Activated CD4-positive, alpha-beta T cell treated with anti-CD3 and anti-CD28 coated beads, Interleukin-2, amount 10 ng/mL, durations not matched to agents 7 days and 5 days (primary cell): ENCODE measurements at regions not wholly inside any gene's neighbourhood (a gene's known extent, or its start where the extent isn't known, plus 50 kb on each side); places are given as distances from the start of the nearest gene placed in this dataset.

Experiments used
- CTCF ChIA-PET: fragments of 350-600 bp; sonication (Branson Sonifier 250); formaldehyde crosslinking; loops from one replicate; lab custom pipeline; 2021; ENCODE audit warnings: antibody characterized with exemption; lab: Charles Lee
- POLR2A ChIA-PET: fragments of 350-600 bp; sonication (Branson Sonifier 250); formaldehyde crosslinking; loops from one replicate; lab custom pipeline; 2021; ENCODE audit warnings: antibody characterized with exemption; lab: Charles Lee
- DNase-seq: peaks from one replicate; pipeline ENCODE4 v3.0.0-alpha.2; 2020
- H3K27ac Mint-ChIP-seq: one replicate; pipeline ENCODE4 v1.8.0; 2021; ENCODE audit warnings: mild to moderate bottlenecking, moderate library complexity, mixed read lengths
- H3K27me3 Mint-ChIP-seq: one replicate; pipeline ENCODE4 v1.8.0; 2021; ENCODE audit warnings: mixed read lengths
- H3K36me3 Mint-ChIP-seq: one replicate; pipeline ENCODE4 v1.8.0; 2021; ENCODE audit warnings: low read depth, mixed read lengths
- H3K4me1 Mint-ChIP-seq: one replicate; pipeline ENCODE4 v1.8.0; 2021; ENCODE audit warnings: mixed read lengths
- H3K4me3 Mint-ChIP-seq: one replicate; pipeline ENCODE4 v1.8.0; 2021; ENCODE audit warnings: mild to moderate bottlenecking, moderate library complexity, mixed read lengths
- H3K9me3 Mint-ChIP-seq: one replicate; pipeline ENCODE4 v1.8.0; 2021; ENCODE audit warnings: mixed read lengths

GRCh38 chr2:172334988-172335387, 92.4 kb upstream of the ITGA6 start:
- Mint-ChIP-seq H3K36me3 (no peaks in the 10 kb centered on the region), H3K4me1 (peaks cover 11% of the 10 kb centered on the region), H3K4me3 (no peak overlapping the region), H3K27me3 (no peaks in the 10 kb centered on the region), H3K27ac (no peak overlapping the region), H3K9me3 (no peaks in the 10 kb centered on the region)
- ChIA-PET CTCF (no interaction called here), POLR2A (no interaction called here)
- no peak for DNase-seq

- CTCF ChIA-PET, result no interaction called here
These were observed 91.7 kb upstream of the ITGA6 start for GRCh38 chr2:172335736-172336135.

GRCh38 chr2:172336681-172337080, 90.7 kb upstream of the ITGA6 start:
- H3K27me3 Mint-ChIP-seq, result no peaks in the 10 kb centered on the region
- H3K9me3 Mint-ChIP-seq, result no peaks in the 10 kb centered on the region
- no peak overlapping the region for H3K4me3 Mint-ChIP-seq
- no peaks in the 10 kb centered on the region for H3K36me3 Mint-ChIP-seq
- H3K4me1 Mint-ChIP-seq, result peaks cover 18% of the 10 kb centered on the region
- DNase-seq, result no peak
- CTCF ChIA-PET, result no interaction called here
- no peak overlapping the region for H3K27ac Mint-ChIP-seq
- POLR2A ChIA-PET, result no interaction called here

More at GRCh38 chr2:172335736-172336135, 91.7 kb upstream of the ITGA6 start:
- Mint-ChIP-seq H3K4me3 (no peak overlapping the region), H3K9me3 (no peaks in the 10 kb centered on the region), H3K36me3 (no peaks in the 10 kb centered on the region), H3K4me1 (peaks cover 18% of the 10 kb centered on the region), H3K27me3 (no peaks in the 10 kb centered on the region), H3K27ac (no peak overlapping the region)
- DNase-seq, result no peak
- POLR2A ChIA-PET, result no interaction called here

GRCh38 chr2:172339371-172340010, 87.9 kb upstream of the ITGA6 start:
- Mint-ChIP-seq H3K4me1 (peaks cover 22% of the 10 kb centered on the region), H3K36me3 (peaks cover 9% of the 10 kb centered on the region), H3K9me3 (peaks cover 12% of the 10 kb centered on the region), H3K4me3 (peak overlapping the region; percentile 23), H3K27ac (peak overlapping the region; percentile 37), H3K27me3 (no peaks in the 10 kb centered on the region)
- ChIA-PET POLR2A (no interaction called here), CTCF (interaction anchor here (0.6 kb wide), 1 partner anchor 84 kb away, joined by 5 read pairs; no protein-coding TSS in a partner anchor)
- no peak for DNase-seq

- H3K27me3 Mint-ChIP-seq, result no peaks in the 10 kb centered on the region
- H3K4me1 Mint-ChIP-seq, result peaks cover 22% of the 10 kb centered on the region
- H3K36me3 Mint-ChIP-seq, result peaks cover 10% of the 10 kb centered on the region
- no peak for DNase-seq
- H3K4me3 Mint-ChIP-seq, result peak overlapping the region; percentile 50
- H3K9me3 Mint-ChIP-seq, result peaks cover 12% of the 10 kb centered on the region
- ChIA-PET CTCF (no interaction called here), POLR2A (no interaction called here)
- H3K27ac Mint-ChIP-seq, result peak overlapping the region; percentile 36
These were observed 87.0 kb upstream of the ITGA6 start for GRCh38 chr2:172340394-172340793.

GRCh38 chr2:172342078-172342477, 85.3 kb upstream of the ITGA6 start:
- Mint-ChIP-seq H3K36me3 (peaks cover 10% of the 10 kb centered on the region), H3K27me3 (no peaks in the 10 kb centered on the region), H3K4me3 (no peak overlapping the region), H3K4me1 (peaks cover 22% of the 10 kb centered on the region), H3K27ac (no peak overlapping the region), H3K9me3 (peaks cover 18% of the 10 kb centered on the region)
- ChIA-PET CTCF (no interaction called here), POLR2A (no interaction called here)
- DNase-seq, result no peak

- Mint-ChIP-seq H3K27me3 (peaks cover 2% of the 10 kb centered on the region), H3K4me3 (no peak overlapping the region), H3K27ac (no peak overlapping the region), H3K36me3 (peaks cover 10% of the 10 kb centered on the region), H3K9me3 (peaks cover 21% of the 10 kb centered on the region), H3K4me1 (peaks cover 22% of the 10 kb centered on the region)
- no peak for DNase-seq
- ChIA-PET CTCF (no interaction called here), POLR2A (no interaction called here)
These were observed 84.8 kb upstream of the ITGA6 start for GRCh38 chr2:172342611-172343010.

- Mint-ChIP-seq H3K27me3 (peaks cover 9% of the 10 kb centered on the region), H3K4me1 (peaks cover 19% of the 10 kb centered on the region), H3K36me3 (peaks cover 12% of the 10 kb centered on the region), H3K4me3 (no peak overlapping the region), H3K9me3 (peaks cover 25% of the 10 kb centered on the region), H3K27ac (no peak overlapping the region)
- ChIA-PET POLR2A (no interaction called here), CTCF (no interaction called here)
- no peak for DNase-seq
These were observed 83.2 kb upstream of the ITGA6 start for GRCh38 chr2:172344159-172344558.

- CTCF ChIA-PET, result no interaction called here
- H3K4me3 Mint-ChIP-seq, result no peak overlapping the region
- POLR2A ChIA-PET, result no interaction called here
- peaks cover 12% of the 10 kb centered on the region for H3K36me3 Mint-ChIP-seq
- peaks cover 11% of the 10 kb centered on the region for H3K27me3 Mint-ChIP-seq
- peaks cover 4% of the 10 kb centered on the region for H3K4me1 Mint-ChIP-seq
- DNase-seq, result no peak
- peaks cover 25% of the 10 kb centered on the region for H3K9me3 Mint-ChIP-seq
- no peak overlapping the region for H3K27ac Mint-ChIP-seq
These were observed 81.3 kb upstream of the ITGA6 start for GRCh38 chr2:172345956-172346555.

- CTCF ChIA-PET, result no interaction called here
- DNase-seq, result no peak
- Mint-ChIP-seq H3K36me3 (peaks cover 10% of the 10 kb centered on the region), H3K27me3 (peaks cover 11% of the 10 kb centered on the region), H3K9me3 (peaks cover 18% of the 10 kb centered on the region), H3K4me1 (peaks cover 2% of the 10 kb centered on the region), H3K27ac (no peak overlapping the region), H3K4me3 (no peak overlapping the region)
- POLR2A ChIA-PET, result no interaction called here
These were observed 78.7 kb upstream of the ITGA6 start for GRCh38 chr2:172348555-172349288.

GRCh38 chr2:172350839-172351479, 76.4 kb upstream of the ITGA6 start:
- peaks cover 10% of the 10 kb centered on the region for H3K9me3 Mint-ChIP-seq
- POLR2A ChIA-PET, result no interaction called here
- peaks cover 2% of the 10 kb centered on the region for H3K36me3 Mint-ChIP-seq

GRCh38 chr2:172351586-172351985, 75.8 kb upstream of the ITGA6 start:
- Mint-ChIP-seq H3K4me3 (no peak overlapping the region), H3K36me3 (peaks cover 2% of the 10 kb centered on the region), H3K27me3 (peaks cover 11% of the 10 kb centered on the region), H3K9me3 (peaks cover 7% of the 10 kb centered on the region), H3K27ac (no peak overlapping the region), H3K4me1 (no peaks in the 10 kb centered on the region)
- POLR2A ChIA-PET, result no interaction called here
- CTCF ChIA-PET, result interaction anchor here (0.9 to 1.1 kb wide), 2 partner anchors 33 to 57 kb away, joined by 3 to 4 read pairs; no protein-coding TSS in a partner anchor
- DNase-seq, result no peak

More at GRCh38 chr2:172350839-172351479, 76.4 kb upstream of the ITGA6 start:
- H3K4me3 Mint-ChIP-seq, result no peak overlapping the region
- H3K4me1 Mint-ChIP-seq, result no peaks in the 10 kb centered on the region
- CTCF ChIA-PET, result interaction anchor here (0.5 to 1.1 kb wide), 3 partner anchors 26 to 56 kb away, joined by 3 to 4 read pairs (median 3); no protein-coding TSS in a partner anchor
- H3K27ac Mint-ChIP-seq, result no peak overlapping the region
- no peak for DNase-seq
- H3K27me3 Mint-ChIP-seq, result peaks cover 11% of the 10 kb centered on the region

- Mint-ChIP-seq H3K4me3 (no peak overlapping the region), H3K4me1 (peaks cover 4% of the 10 kb centered on the region), H3K27me3 (peaks cover 2% of the 10 kb centered on the region), H3K36me3 (no peaks in the 10 kb centered on the region), H3K27ac (no peak overlapping the region), H3K9me3 (no peaks in the 10 kb centered on the region)
- ChIA-PET POLR2A (no interaction called here), CTCF (no interaction called here)
- DNase-seq, result no peak
These were observed 73.0 kb upstream of the ITGA6 start for GRCh38 chr2:172354347-172354746.
